OCI-LY7 (cell line): ENCODE measurements at regions not wholly inside any gene's neighbourhood (a gene's known extent, or its start where the extent isn't known, plus 50 kb on each side); places are given as distances from the start of the nearest gene placed in this dataset.

Experiments used
- CTCF ChIP-seq: fragments of 200-600 bp; sonication (generic); conservative IDR thresholded peaks from 2 replicates; pipeline ENCODE4 v1.5.1; 2014; ENCODE audit warnings: mild to moderate bottlenecking, antibody characterized with exemption, low read length, moderate library complexity, mixed read lengths
- EZH2phosphoT487 ChIP-seq: fragments of 200-600 bp; sonication (generic); IDR thresholded peaks from 2 replicates; pipeline ENCODE4 v1.6.1; 2018; ENCODE audit warnings: low read depth, borderline replicate concordance, mild to moderate bottlenecking, mixed run types, antibody characterized with exemption, low read length, moderate library complexity, mixed read lengths

DNA sequence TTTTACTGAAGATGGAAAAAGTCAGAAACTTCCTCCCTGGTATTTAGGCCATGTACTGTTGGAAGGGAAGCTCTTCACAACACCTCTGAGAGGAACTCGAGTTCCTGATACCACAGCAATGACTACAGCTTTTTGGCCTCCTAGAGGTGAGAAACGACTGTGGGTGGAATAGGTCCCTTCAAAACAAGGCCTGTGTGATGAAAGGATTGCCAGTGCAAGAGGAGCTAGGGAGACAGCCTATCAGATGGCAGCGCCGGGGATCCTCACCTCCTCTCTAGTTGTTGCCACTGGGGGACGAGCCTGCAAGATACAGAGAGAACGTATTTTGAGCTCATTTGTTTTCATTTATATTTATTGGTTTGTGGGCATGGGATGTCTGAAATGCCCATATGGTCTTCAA, 187.8 kb upstream of the KCND3 start:
- TF ChIP-seq CTCF: no peak
- no peak for TF ChIP-seq EZH2phosphoT487
